Stomach (tissue), 8 donors: ENCODE measurements at regions not wholly inside any gene's neighbourhood (a gene's known extent, or its start where the extent isn't known, plus 50 kb on each side); places are given as distances from the start of the nearest gene placed in this dataset.

Experiments used
- DNase-seq, 2 donors: peaks; one replicate each; pipeline versions ENCODE4 v3.0.0 to v3.0.0-alpha.2; 2013 to 2019
- H3K27ac ChIP-seq, 5 donors: fragments of 200-600 bp in 4 of 5; sonication (generic) in 4 of 5; one replicate each; pipeline ENCODE4 v1.5.1; 2013 to 2019; ENCODE audit warnings: mild to moderate bottlenecking in 1 of 5, moderate library complexity in 1 of 5
- H3K27me3 ChIP-seq, 3 donors: fragments of 200-600 bp; sonication (generic); one replicate each; pipeline ENCODE4 v1.5.1; 2017 to 2019; ENCODE audit warnings: mixed run types in 1 of 3
- H3K36me3 ChIP-seq, 4 donors: fragments of 200-600 bp; sonication (generic); 1 replicate in 3 of 4; 2 replicates in 1 of 4; pipeline ENCODE4 v1.5.1; 2016 to 2019
- H3K4me1 ChIP-seq, 4 donors: fragments of 200-600 bp; sonication (generic); one replicate each; pipeline ENCODE4 v1.5.1; 2016 to 2019
- H3K4me3 ChIP-seq, 4 donors: fragments of 200-600 bp; sonication (generic) in 3 of 4; one replicate each; pipeline ENCODE4 v1.5.1; 2016 to 2019; ENCODE audit warnings: mild to moderate bottlenecking in 1 of 4
- H3K9me3 ChIP-seq, 4 donors: fragments of 200-600 bp; sonication (generic); one replicate each; pipeline ENCODE4 v1.5.1; 2016 to 2019
- CTCF ChIP-seq, 7 experiments: fragments of 450-650 bp in 4 of 7; fragments of 200-600 bp in 3 of 7; sonication (generic) in 3 of 7; IDR thresholded peaks; one replicate each; pipeline ENCODE4 v1.5.1; 2016 to 2019; ENCODE audit warnings: antibody characterized with exemption in 7 of 7, control low read depth in 2 of 7, mild to moderate bottlenecking in 1 of 7
- EP300 ChIP-seq: sonication (generic); formaldehyde crosslinking; IDR thresholded peaks from one replicate; pipeline ENCODE4 v1.6.1; 2017; ENCODE audit warnings: antibody characterized with exemption
- POLR2A ChIP-seq, 4 donors: fragments of 450-650 bp; IDR thresholded peaks; one replicate each; pipeline ENCODE4 v1.6.1; 2016; ENCODE audit warnings: antibody characterized with exemption in 4 of 4, control low read depth in 2 of 4, mild to moderate bottlenecking in 1 of 4, moderate library complexity in 1 of 4
- POLR2AphosphoS5 ChIP-seq, 3 donors: sonication (generic); formaldehyde crosslinking; IDR thresholded peaks; one replicate each; pipeline ENCODE4 v1.6.1; 2016; ENCODE audit warnings: antibody characterized with exemption in 3 of 3
- WGBS, 5 donors: extraction: QIAGEN DNeasy Blood & Tissue Kit in 3 of 5; methylation state at CpG; one replicate each; pipeline versions ENCODE4 v1.1.5 to v1.1.7; 2013 to 2018; 5-methylcytosine and 5-hydroxymethylcytosine counted together
- intact Hi-C: fragments of 100-400 bp; cut with DNase I; formaldehyde crosslinking; loops from one replicate; pipeline ENCODE4 v1.15.1; 2023; ENCODE audit warnings: low total_unique reads
- donor health status: healthy with polysubstance abuse.
- donor health status: Bipolar disorder and iron deficiency.
- donor health status: healthy.

GRCh38 chr2:66122516-66122915 lies 312.4 kb upstream of the MEIS1 start:
- intact Hi-C loops: no loop called here
- H3K36me3 ChIP-seq: no peaks in the 10 kb centered on the region
- no peaks in the 10 kb centered on the region for H3K9me3 ChIP-seq
- H3K27me3 ChIP-seq: no peaks in the 10 kb centered on the region
- DNase-seq: no peak
- H3K4me1 ChIP-seq: no peaks in the 10 kb centered on the region
- no peak overlapping the region for H3K27ac ChIP-seq
- no peak for TF ChIP-seq CTCF (IDR thresholded peaks at IDR 0.05)
- no peak for TF ChIP-seq POLR2A (IDR thresholded peaks at IDR 0.05)
- no peak for TF ChIP-seq EP300
- no peak for TF ChIP-seq POLR2AphosphoS5 (IDR thresholded peaks at IDR 0.05)
- H3K4me3 ChIP-seq: no peak overlapping the region
- WGBS, 5 donors: 57 to 78% (median 72%) methylated on average over 2 of the region's 2 CpGs

DNA sequence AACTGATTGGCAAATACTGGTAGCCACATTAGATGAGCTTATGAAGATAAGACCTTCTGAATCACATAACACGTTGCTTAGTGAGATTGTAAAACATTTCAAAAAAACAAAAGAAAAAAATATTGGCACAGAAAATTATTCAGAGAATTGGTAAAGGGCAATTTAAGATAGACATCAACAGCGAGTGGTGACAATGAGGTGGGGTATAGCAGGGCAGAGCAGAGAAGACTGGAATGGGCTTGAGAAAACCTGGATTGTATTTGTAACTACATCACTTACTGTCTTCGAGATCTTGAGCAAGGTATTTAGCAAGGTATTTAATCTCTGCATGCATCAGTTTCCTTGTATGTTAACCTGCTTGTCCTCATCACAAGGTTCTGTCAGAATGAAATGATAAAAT lies 313.0 kb upstream of the MEIS1 start:
- TF ChIP-seq POLR2A (IDR thresholded peaks at IDR 0.05): no peak
- TF ChIP-seq POLR2AphosphoS5 (IDR thresholded peaks at IDR 0.05): no peak
- no peak for TF ChIP-seq CTCF (IDR thresholded peaks at IDR 0.05)
- no peak for TF ChIP-seq EP300
- DNase-seq: no peak
- Histone ChIP-seq H3K4me1 (no peaks in the 10 kb centered on the region), H3K27ac (no peak overlapping the region), H3K4me3 (no peak overlapping the region), H3K9me3 (no peaks in the 10 kb centered on the region), H3K36me3 (no peaks in the 10 kb centered on the region), H3K27me3 (no peaks in the 10 kb centered on the region)
- 53 to 68% (median 64%) methylated on average over 3 of the region's 3 CpGs for WGBS, 5 donors
- intact Hi-C loops: no loop called here

- no peak for TF ChIP-seq POLR2AphosphoS5 (IDR thresholded peaks at IDR 0.05)
- TF ChIP-seq EP300: no peak
- TF ChIP-seq CTCF (IDR thresholded peaks at IDR 0.05): no peak
- TF ChIP-seq POLR2A (IDR thresholded peaks at IDR 0.05): no peak
- 59 to 75% (median 73%) methylated on average over 2 of the region's 2 CpGs for WGBS, 5 donors
- DNase-seq: no peak
- H3K27ac ChIP-seq: no peak overlapping the region
- H3K4me3 ChIP-seq: no peak overlapping the region
- no peaks in the 10 kb centered on the region for H3K36me3 ChIP-seq
- intact Hi-C loops: no loop called here
- no peaks in the 10 kb centered on the region for H3K9me3 ChIP-seq
- H3K4me1 ChIP-seq: no peaks in the 10 kb centered on the region
- no peaks in the 10 kb centered on the region for H3K27me3 ChIP-seq
Measured at GRCh38 chr2:66113988-66114625, 320.8 kb upstream of the MEIS1 start.

- Histone ChIP-seq H3K4me1 (no peaks in the 10 kb centered on the region), H3K27me3 (no peaks in the 10 kb centered on the region), H3K36me3 (no peaks in the 10 kb centered on the region), H3K4me3 (no peak overlapping the region), H3K27ac (no peak overlapping the region), H3K9me3 (no peaks in the 10 kb centered on the region)
- WGBS, 5 donors: 75 to 80% (median 78%) methylated on average over 7 of the region's 7 CpGs
- DNase-seq: no peak
- TF ChIP-seq POLR2A (IDR thresholded peaks at IDR 0.05): no peak
- TF ChIP-seq EP300: no peak
- TF ChIP-seq POLR2AphosphoS5 (IDR thresholded peaks at IDR 0.05): no peak
- no peak for TF ChIP-seq CTCF (IDR thresholded peaks at IDR 0.05)
- intact Hi-C loops: no loop called here
Measured at GRCh38 chr2:66111706-66112105, 323.2 kb upstream of the MEIS1 start.
